GM23338 (cell line): ENCODE measurements at regions not wholly inside any gene's neighbourhood (a gene's known extent, or its start where the extent isn't known, plus 50 kb on each side); places are given as distances from the start of the nearest gene placed in this dataset.

ENCODE experiments used
- ATAC-seq: fragments of 200-7000 bp; cut with Tn5 transposase; 3 replicates; pipeline ENCODE4 v1.9.1; 2020
- DNase-seq: peaks from one replicate; pipeline ENCODE4 v3.0.0-alpha.2; 2015; ENCODE audit warnings: low spot score
- H2AFZ ChIP-seq: fragments of 200-600 bp; sonication (generic); 2 replicates; pipeline ENCODE4 v1.8.0; 2016; ENCODE audit warnings: antibody characterized with exemption, mild to moderate bottlenecking, moderate library complexity
- H3F3A ChIP-seq: fragments of 200-600 bp; sonication (generic); replicated peaks from 2 replicates; pipeline ENCODE4 v1.8.0; 2017; ENCODE audit warnings: antibody characterized with exemption, mixed run types, low read depth
- H3K27ac ChIP-seq: fragments of 200-600 bp; sonication (generic); 2 replicates; pipeline ENCODE4 v1.6.1; 2016; ENCODE audit warnings: low read depth
- H3K27me3 ChIP-seq: fragments of 200-600 bp; sonication (generic); 2 replicates; pipeline ENCODE4 v1.8.0; 2016; ENCODE audit warnings: mild to moderate bottlenecking, mixed run types, moderate library complexity; ENCODE audit not compliant: insufficient read depth
- H3K36me3 ChIP-seq: fragments of 200-600 bp; sonication (generic); 2 replicates; pipeline ENCODE4 v1.8.0; 2016; ENCODE audit warnings: mild to moderate bottlenecking; ENCODE audit not compliant: insufficient read depth
- H3K4me1 ChIP-seq: fragments of 200-600 bp; sonication (generic); 2 replicates; pipeline ENCODE4 v1.8.0; 2016; ENCODE audit warnings: mild to moderate bottlenecking, moderate library complexity; ENCODE audit not compliant: insufficient read depth
- H3K4me2 ChIP-seq: fragments of 200-600 bp; sonication (generic); 2 replicates; pipeline ENCODE4 v1.7.1; 2017; ENCODE audit warnings: mixed run types
- H3K4me3 ChIP-seq: fragments of 200-600 bp; sonication (generic); 2 replicates; pipeline ENCODE4 v1.6.1; 2016; ENCODE audit warnings: mixed run types
- H3K79me2 ChIP-seq: fragments of 200-600 bp; sonication (generic); replicated peaks from 2 replicates; pipeline ENCODE4 v1.8.0; 2017; ENCODE audit warnings: mild to moderate bottlenecking; ENCODE audit not compliant: insufficient read depth
- H3K9me2 ChIP-seq: fragments of 200-600 bp; sonication (generic); 2 replicates; pipeline ENCODE4 v1.8.0; 2017; ENCODE audit not compliant: insufficient read depth
- H4K20me1 ChIP-seq: fragments of 200-600 bp; sonication (generic); replicated peaks from 2 replicates; pipeline ENCODE4 v1.8.0; 2017; ENCODE audit warnings: mild to moderate bottlenecking; ENCODE audit not compliant: insufficient read depth
- H3K27ac Mint-ChIP-seq: 2 replicates; pipeline ENCODE4 v1.8.0; 2020; ENCODE audit warnings: inconsistent platforms, mild to moderate bottlenecking, moderate library complexity, mixed read lengths
- H3K27me3 Mint-ChIP-seq: 3 replicates; pipeline ENCODE4 v1.8.0; 2022; ENCODE audit warnings: low read depth, mild to moderate bottlenecking, moderate library complexity, mixed read lengths, inconsistent platforms; ENCODE audit not compliant: insufficient read depth, poor library complexity
- H3K36me3 Mint-ChIP-seq: 3 replicates; pipeline ENCODE4 v1.8.0; 2021; ENCODE audit warnings: low read depth, mild to moderate bottlenecking, inconsistent platforms, moderate library complexity, mixed read lengths
- H3K4me1 Mint-ChIP-seq: 3 replicates; pipeline ENCODE4 v1.8.0; 2020; ENCODE audit warnings: mild to moderate bottlenecking, inconsistent platforms, mixed read lengths
- H3K4me3 Mint-ChIP-seq: 3 replicates; pipeline ENCODE4 v1.8.0; 2021; ENCODE audit warnings: moderate library complexity, mild to moderate bottlenecking, inconsistent platforms, mixed read lengths
- H3K9me3 Mint-ChIP-seq: 3 replicates; pipeline ENCODE4 v1.8.0; 2020; ENCODE audit warnings: moderate library complexity, mild to moderate bottlenecking, inconsistent platforms, mixed read lengths
- JUNB ChIP-seq: IDR thresholded peaks from one replicate; pipeline ENCODE4 v1.6.1; 2016; ENCODE audit warnings: antibody characterized with exemption; ENCODE audit not compliant: unreplicated experiment
- NANOG ChIP-seq: IDR thresholded peaks from 2 replicates; pipeline ENCODE4 v1.6.1; 2016; ENCODE audit warnings: antibody characterized with exemption, borderline replicate concordance
- STAT1 ChIP-seq: IDR thresholded peaks from one replicate; pipeline ENCODE4 v1.6.1; 2016; ENCODE audit warnings: antibody characterized with exemption; ENCODE audit not compliant: unreplicated experiment
- ZNF331 ChIP-seq: fragments of 250-450 bp; sonication (Bioruptor Pico); IDR thresholded peaks from 2 replicates; pipeline ENCODE4 v1.5.0; 2020; ENCODE audit warnings: low read depth, mild to moderate bottlenecking, moderate library complexity
- TF ChIP-seq, protein P1 (sequence below): fragments of 250-450 bp; sonication (Bioruptor Pico); IDR thresholded peaks from 2 replicates; pipeline ENCODE4 v1.5.0; 2020; ENCODE audit warnings: mild to moderate bottlenecking, moderate library complexity
- TF ChIP-seq, protein P2 (sequence below): IDR thresholded peaks from one replicate; pipeline ENCODE4 v1.6.1; 2018; ENCODE audit warnings: antibody characterized with exemption; ENCODE audit not compliant: unreplicated experiment
- TF ChIP-seq, protein P3 (sequence below), 2 experiments: fragments of 200-600 bp in 1 of 2; sonication (generic) in 1 of 2; conservative IDR thresholded peaks; 2 replicates each; pipeline versions ENCODE4 v1.5.1 to v1.6.1; 2016 to 2017; ENCODE audit warnings: antibody characterized with exemption in 2 of 2, low read depth in 2 of 2, mild to moderate bottlenecking in 2 of 2, moderate library complexity in 1 of 2

DNA sequence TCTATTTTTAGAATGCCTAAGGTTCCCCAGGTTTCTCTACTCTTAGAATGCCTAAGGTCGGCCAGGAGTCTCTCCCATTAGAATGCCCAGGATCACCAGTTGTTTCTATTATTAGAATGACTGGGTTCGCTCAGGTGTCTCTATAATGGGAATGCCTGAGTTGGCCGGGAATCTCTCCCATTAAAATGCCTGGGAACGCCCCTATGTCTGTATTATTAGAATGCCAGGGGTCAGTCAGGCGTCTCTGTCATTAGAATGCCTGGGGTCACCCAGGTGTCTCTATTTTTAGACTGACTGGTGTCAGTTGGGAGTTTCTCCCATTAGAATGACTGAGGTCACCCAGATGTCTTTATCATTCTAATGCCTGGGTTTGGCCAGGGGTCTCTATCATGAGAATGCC, 2252.5 kb downstream of the TP53TG3F start (continued):
- no peak for TF ChIP-seq NANOG
- TF ChIP-seq STAT1: no peak
- TF ChIP-seq, protein P1, sequence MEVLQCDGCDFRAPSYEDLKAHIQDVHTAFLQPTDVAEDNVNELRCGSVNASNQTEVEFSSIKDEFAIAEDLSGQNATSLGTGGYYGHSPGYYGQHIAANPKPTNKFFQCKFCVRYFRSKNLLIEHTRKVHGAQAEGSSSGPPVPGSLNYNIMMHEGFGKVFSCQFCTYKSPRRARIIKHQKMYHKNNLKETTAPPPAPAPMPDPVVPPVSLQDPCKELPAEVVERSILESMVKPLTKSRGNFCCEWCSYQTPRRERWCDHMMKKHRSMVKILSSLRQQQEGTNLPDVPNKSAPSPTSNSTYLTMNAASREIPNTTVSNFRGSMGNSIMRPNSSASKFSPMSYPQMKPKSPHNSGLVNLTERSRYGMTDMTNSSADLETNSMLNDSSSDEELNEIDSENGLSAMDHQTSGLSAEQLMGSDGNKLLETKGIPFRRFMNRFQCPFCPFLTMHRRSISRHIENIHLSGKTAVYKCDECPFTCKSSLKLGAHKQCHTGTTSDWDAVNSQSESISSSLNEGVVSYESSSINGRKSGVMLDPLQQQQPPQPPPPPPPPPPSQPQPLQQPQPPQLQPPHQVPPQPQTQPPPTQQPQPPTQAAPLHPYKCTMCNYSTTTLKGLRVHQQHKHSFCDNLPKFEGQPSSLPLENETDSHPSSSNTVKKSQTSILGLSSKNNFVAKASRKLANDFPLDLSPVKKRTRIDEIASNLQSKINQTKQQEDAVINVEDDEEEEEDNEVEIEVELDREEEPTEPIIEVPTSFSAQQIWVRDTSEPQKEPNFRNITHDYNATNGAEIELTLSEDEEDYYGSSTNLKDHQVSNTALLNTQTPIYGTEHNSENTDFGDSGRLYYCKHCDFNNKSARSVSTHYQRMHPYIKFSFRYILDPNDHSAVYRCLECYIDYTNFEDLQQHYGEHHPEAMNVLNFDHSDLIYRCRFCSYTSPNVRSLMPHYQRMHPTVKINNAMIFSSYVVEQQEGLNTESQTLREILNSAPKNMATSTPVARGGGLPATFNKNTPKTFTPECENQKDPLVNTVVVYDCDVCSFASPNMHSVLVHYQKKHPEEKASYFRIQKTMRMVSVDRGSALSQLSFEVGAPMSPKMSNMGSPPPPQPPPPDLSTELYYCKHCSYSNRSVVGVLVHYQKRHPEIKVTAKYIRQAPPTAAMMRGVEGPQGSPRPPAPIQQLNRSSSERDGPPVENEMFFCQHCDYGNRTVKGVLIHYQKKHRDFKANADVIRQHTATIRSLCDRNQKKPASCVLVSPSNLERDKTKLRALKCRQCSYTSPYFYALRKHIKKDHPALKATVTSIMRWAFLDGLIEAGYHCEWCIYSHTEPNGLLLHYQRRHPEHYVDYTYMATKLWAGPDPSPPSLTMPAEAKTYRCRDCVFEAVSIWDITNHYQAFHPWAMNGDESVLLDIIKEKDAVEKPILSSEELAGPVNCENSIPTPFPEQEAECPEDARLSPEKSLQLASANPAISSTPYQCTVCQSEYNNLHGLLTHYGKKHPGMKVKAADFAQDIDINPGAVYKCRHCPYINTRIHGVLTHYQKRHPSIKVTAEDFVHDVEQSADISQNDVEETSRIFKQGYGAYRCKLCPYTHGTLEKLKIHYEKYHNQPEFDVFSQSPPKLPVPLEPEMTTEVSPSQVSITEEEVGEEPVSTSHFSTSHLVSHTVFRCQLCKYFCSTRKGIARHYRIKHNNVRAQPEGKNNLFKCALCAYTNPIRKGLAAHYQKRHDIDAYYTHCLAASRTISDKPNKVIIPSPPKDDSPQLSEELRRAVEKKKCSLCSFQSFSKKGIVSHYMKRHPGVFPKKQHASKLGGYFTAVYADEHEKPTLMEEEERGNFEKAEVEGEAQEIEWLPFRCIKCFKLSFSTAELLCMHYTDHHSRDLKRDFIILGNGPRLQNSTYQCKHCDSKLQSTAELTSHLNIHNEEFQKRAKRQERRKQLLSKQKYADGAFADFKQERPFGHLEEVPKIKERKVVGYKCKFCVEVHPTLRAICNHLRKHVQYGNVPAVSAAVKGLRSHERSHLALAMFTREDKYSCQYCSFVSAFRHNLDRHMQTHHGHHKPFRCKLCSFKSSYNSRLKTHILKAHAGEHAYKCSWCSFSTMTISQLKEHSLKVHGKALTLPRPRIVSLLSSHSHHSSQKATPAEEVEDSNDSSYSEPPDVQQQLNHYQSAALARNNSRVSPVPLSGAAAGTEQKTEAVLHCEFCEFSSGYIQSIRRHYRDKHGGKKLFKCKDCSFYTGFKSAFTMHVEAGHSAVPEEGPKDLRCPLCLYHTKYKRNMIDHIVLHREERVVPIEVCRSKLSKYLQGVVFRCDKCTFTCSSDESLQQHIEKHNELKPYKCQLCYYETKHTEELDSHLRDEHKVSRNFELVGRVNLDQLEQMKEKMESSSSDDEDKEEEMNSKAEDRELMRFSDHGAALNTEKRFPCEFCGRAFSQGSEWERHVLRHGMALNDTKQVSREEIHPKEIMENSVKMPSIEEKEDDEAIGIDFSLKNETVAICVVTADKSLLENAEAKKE (CRISPR knock-in tag): no peak
- TF ChIP-seq ZNF331 (CRISPR knock-in tag): no peak

DNA sequence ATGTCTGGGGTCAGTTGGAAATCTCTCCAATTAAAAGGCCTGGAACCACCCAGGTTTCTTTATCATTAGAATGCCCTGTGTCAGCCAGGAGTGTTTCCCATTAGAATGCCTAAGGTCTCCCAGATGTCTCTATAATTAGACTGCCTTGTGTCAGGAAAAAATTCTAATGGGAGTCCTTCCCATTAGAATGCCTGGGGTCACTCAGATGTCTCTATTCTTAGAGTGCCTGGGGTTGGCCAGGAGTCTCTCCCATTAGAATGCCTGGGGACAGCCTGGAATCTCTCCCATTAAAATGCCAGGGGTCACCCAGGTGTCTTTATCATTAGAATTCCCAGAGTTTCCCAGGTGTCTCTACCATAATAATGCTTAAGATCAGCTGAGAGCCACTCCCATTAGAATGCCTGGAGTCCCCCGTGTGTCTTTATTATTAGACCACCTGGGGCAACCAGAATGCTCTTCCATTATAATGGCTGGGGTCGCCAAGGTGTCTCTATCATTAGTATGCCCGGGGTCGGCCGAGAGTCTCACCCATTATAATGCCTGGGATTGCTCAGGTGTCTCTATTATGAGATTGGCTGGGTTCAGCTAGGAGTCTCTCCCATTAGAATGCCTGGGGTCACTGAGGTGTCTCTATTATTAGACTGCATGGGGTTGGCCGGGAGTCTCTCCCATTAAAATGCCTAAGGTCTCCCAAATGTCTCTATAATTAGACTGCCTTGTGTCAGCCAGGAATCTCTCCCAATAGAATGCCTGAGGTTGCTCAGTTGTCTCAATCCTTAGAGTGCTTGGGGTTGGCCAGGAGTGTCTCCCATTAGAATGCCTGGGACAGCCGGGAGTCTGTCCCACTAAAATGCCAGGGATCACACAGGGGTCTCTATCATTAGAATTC, 2254.6 kb downstream of the TP53TG3F start:
- H3K27me3 ChIP-seq: no peaks in the 10 kb centered on the region
- no peaks in the 10 kb centered on the region for H4K20me1 ChIP-seq
- Mint-ChIP-seq H3K36me3 (peaks cover 22% of the 10 kb centered on the region), H3K27ac (no peak overlapping the region), H3K4me1 (no peaks in the 10 kb centered on the region), H3K27me3 (no peaks in the 10 kb centered on the region), H3K4me3 (no peak overlapping the region), H3K9me3 (peaks cover 88% of the 10 kb centered on the region)
- ATAC-seq: no peak
- H3K27ac ChIP-seq: no peak overlapping the region
- no peak overlapping the region for H3K4me3 ChIP-seq
- no peaks in the 10 kb centered on the region; the same call in 1 of the 2 replicates for H3K36me3 ChIP-seq
- TF ChIP-seq, protein P2, sequence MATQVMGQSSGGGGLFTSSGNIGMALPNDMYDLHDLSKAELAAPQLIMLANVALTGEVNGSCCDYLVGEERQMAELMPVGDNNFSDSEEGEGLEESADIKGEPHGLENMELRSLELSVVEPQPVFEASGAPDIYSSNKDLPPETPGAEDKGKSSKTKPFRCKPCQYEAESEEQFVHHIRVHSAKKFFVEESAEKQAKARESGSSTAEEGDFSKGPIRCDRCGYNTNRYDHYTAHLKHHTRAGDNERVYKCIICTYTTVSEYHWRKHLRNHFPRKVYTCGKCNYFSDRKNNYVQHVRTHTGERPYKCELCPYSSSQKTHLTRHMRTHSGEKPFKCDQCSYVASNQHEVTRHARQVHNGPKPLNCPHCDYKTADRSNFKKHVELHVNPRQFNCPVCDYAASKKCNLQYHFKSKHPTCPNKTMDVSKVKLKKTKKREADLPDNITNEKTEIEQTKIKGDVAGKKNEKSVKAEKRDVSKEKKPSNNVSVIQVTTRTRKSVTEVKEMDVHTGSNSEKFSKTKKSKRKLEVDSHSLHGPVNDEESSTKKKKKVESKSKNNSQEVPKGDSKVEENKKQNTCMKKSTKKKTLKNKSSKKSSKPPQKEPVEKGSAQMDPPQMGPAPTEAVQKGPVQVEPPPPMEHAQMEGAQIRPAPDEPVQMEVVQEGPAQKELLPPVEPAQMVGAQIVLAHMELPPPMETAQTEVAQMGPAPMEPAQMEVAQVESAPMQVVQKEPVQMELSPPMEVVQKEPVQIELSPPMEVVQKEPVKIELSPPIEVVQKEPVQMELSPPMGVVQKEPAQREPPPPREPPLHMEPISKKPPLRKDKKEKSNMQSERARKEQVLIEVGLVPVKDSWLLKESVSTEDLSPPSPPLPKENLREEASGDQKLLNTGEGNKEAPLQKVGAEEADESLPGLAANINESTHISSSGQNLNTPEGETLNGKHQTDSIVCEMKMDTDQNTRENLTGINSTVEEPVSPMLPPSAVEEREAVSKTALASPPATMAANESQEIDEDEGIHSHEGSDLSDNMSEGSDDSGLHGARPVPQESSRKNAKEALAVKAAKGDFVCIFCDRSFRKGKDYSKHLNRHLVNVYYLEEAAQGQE: no peak
- TF ChIP-seq, protein P3, sequence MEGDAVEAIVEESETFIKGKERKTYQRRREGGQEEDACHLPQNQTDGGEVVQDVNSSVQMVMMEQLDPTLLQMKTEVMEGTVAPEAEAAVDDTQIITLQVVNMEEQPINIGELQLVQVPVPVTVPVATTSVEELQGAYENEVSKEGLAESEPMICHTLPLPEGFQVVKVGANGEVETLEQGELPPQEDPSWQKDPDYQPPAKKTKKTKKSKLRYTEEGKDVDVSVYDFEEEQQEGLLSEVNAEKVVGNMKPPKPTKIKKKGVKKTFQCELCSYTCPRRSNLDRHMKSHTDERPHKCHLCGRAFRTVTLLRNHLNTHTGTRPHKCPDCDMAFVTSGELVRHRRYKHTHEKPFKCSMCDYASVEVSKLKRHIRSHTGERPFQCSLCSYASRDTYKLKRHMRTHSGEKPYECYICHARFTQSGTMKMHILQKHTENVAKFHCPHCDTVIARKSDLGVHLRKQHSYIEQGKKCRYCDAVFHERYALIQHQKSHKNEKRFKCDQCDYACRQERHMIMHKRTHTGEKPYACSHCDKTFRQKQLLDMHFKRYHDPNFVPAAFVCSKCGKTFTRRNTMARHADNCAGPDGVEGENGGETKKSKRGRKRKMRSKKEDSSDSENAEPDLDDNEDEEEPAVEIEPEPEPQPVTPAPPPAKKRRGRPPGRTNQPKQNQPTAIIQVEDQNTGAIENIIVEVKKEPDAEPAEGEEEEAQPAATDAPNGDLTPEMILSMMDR (conservative IDR thresholded peaks at IDR 0.05; ENCODE audit: low read depth in 2 of 2): no peak
- TF ChIP-seq JUNB: no peak
- no peak for TF ChIP-seq STAT1
- no peak for TF ChIP-seq ZNF331 (CRISPR knock-in tag)
- H3K4me2 ChIP-seq: no peak overlapping the region
- DNase-seq: no peak
- no peaks in the 10 kb centered on the region for H3K4me1 ChIP-seq
- no peaks in the 10 kb centered on the region for H3F3A ChIP-seq
- no peaks in the 10 kb centered on the region for H3K79me2 ChIP-seq
- no peaks in the 10 kb centered on the region for H3K9me2 ChIP-seq
- no peak overlapping the region for H2AFZ ChIP-seq
